A549 (cell line): ENCODE measurements at regions not wholly inside any gene's neighbourhood (a gene's known extent, or its start where the extent isn't known, plus 50 kb on each side); places are given as distances from the start of the nearest gene placed in this dataset.

Experiments used
- ATAC-seq, 2 experiments: fragments of 200-7000 bp in 1 of 2; fragments of >200 bp in 1 of 2; cut with Nextera tagmentation in 1 of 2; cut with Tn5 transposase in 1 of 2; 3 replicates each; pipeline versions ENCODE4 v1.8.0 to v1.9.1; 2018 to 2020; ENCODE audit warnings: mild to moderate bottlenecking in 1 of 2, moderate library complexity in 1 of 2
- CTCF ChIA-PET: fragments of 300-600 bp; sonication (Branson Sonifier 250); formaldehyde crosslinking; extraction: SDS; loops from one replicate; lab custom pipeline; 2021; ENCODE audit warnings: antibody characterized with exemption, inconsistent platforms; lab: Yijun Ruan, JAX
- POLR2A ChIA-PET: fragments of 350-600 bp; formaldehyde crosslinking; extraction: SDS; loops from one replicate; lab custom pipeline; 2021; ENCODE audit warnings: antibody characterized with exemption, inconsistent platforms; lab: Yijun Ruan, JAX
- DNase-seq, 2 experiments: peaks; one replicate each; pipeline versions ENCODE4 v3.0.0 to v3.0.0-alpha.2; 2011 to 2016; ENCODE audit warnings: low read depth in 1 of 2, low spot score in 1 of 2
- FAIRE-seq: peaks from 2 replicates; lab custom pipeline; 2011; peaks lifted over from hg19 to GRCh38; lab: Jason Lieb, UNC
- H3K27ac ChIP-seq, 2 experiments: fragments of >200 bp; sonication (Bioruptor Twin); formaldehyde crosslinking; 3 replicates each; pipeline ENCODE4 v1.5.1; 2016 to 2017
- H3K4me1 ChIP-seq: fragments of >200 bp; sonication (Bioruptor Twin); formaldehyde crosslinking; 3 replicates; pipeline ENCODE4 v1.6.1; 2016
- H3K4me2 ChIP-seq: fragments of >200 bp; sonication (Bioruptor Twin); formaldehyde crosslinking; 3 replicates; pipeline ENCODE4 v1.6.1; 2016
- H3K4me3 ChIP-seq: fragments of >200 bp; sonication (Bioruptor Twin); formaldehyde crosslinking; 3 replicates; pipeline ENCODE4 v1.5.1; 2016
- H3K9me3 ChIP-seq: fragments of >200 bp; sonication (Bioruptor Twin); formaldehyde crosslinking; 3 replicates; pipeline ENCODE4 v1.6.1; 2016
- ATOH8 ChIP-seq: fragments of 250-450 bp; sonication (Bioruptor Pico); IDR thresholded peaks from 2 replicates; pipeline ENCODE4 v1.5.0; 2020; ENCODE audit warnings: low read depth, mild to moderate bottlenecking, moderate library complexity
- CBX2 ChIP-seq: fragments of 200-600 bp; sonication (generic); IDR thresholded peaks from 2 replicates; pipeline ENCODE4 v1.6.1; 2016; ENCODE audit warnings: low read depth, mild to moderate bottlenecking, borderline replicate concordance
- CHD2 ChIP-seq: fragments of 150-350 bp; IDR thresholded peaks from 2 replicates; pipeline ENCODE4 v1.6.1; 2014; ENCODE audit warnings: low read length; ENCODE audit not compliant: partially characterized antibody
- CHD4 ChIP-seq: fragments of 200-600 bp; sonication (generic); IDR thresholded peaks from 2 replicates; pipeline ENCODE4 v1.6.1; 2016; ENCODE audit warnings: antibody characterized with exemption, mild to moderate bottlenecking, borderline replicate concordance
- CTCF ChIP-seq: fragments of >200 bp; sonication (Bioruptor Twin); formaldehyde crosslinking; IDR thresholded peaks from 3 replicates; pipeline ENCODE4 v1.5.1; 2016
- EHF ChIP-seq: fragments of 250-450 bp; sonication (Bioruptor Pico); IDR thresholded peaks from 2 replicates; pipeline ENCODE4 v1.5.0; 2020; ENCODE audit warnings: mild to moderate bottlenecking
- EHMT2 ChIP-seq: fragments of 200-600 bp; sonication (generic); IDR thresholded peaks from 2 replicates; pipeline ENCODE4 v1.6.1; 2016; ENCODE audit warnings: antibody characterized with exemption, low read depth, mild to moderate bottlenecking, moderate library complexity
- FOSB ChIP-seq: fragments of 250-450 bp; sonication (Bioruptor Pico); IDR thresholded peaks from 2 replicates; pipeline ENCODE4 v1.5.0; 2020; ENCODE audit warnings: mild to moderate bottlenecking, moderate library complexity
- FOSL2 ChIP-seq, 2 experiments: fragments of 450-650 bp in 1 of 2; fragments of >200 bp in 1 of 2; sonication (Bioruptor Twin) in 1 of 2; formaldehyde crosslinking; IDR thresholded peaks; 2 replicates each; pipeline versions ENCODE4 v1.5.0 to v1.6.1; 2016 to 2020; ENCODE audit warnings: mild to moderate bottlenecking in 1 of 2, moderate library complexity in 1 of 2
- FOXS1 ChIP-seq: fragments of 250-450 bp; sonication (Bioruptor Pico); IDR thresholded peaks from 2 replicates; pipeline ENCODE4 v1.5.0; 2020; ENCODE audit warnings: mild to moderate bottlenecking, moderate library complexity
- GATA3 ChIP-seq: IDR thresholded peaks from 2 replicates; pipeline ENCODE4 v1.6.1; 2012; ENCODE audit warnings: borderline replicate concordance
- HDAC2 ChIP-seq: fragments of 200-600 bp; sonication (generic); IDR thresholded peaks from 2 replicates; pipeline ENCODE4 v1.6.1; 2016
- HES2 ChIP-seq: fragments of >200 bp; sonication (Bioruptor Twin); formaldehyde crosslinking; IDR thresholded peaks from 2 replicates; pipeline ENCODE4 v1.6.1; 2016
- HOXA7 ChIP-seq: fragments of 250-450 bp; sonication (Bioruptor Pico); IDR thresholded peaks from 2 replicates; pipeline ENCODE4 v1.5.0; 2020; ENCODE audit warnings: mild to moderate bottlenecking, moderate library complexity
- HOXB13 ChIP-seq: fragments of 250-450 bp; sonication (Bioruptor Pico); IDR thresholded peaks from 2 replicates; pipeline ENCODE4 v1.5.0; 2020; ENCODE audit warnings: low read depth, mild to moderate bottlenecking, moderate library complexity
- JUN ChIP-seq, 2 experiments: fragments of >200 bp; sonication (Bioruptor Twin); formaldehyde crosslinking; IDR thresholded peaks; 2 replicates in 1 of 2; 3 replicates in 1 of 2; pipeline ENCODE4 v1.6.1; 2016 to 2017
- JUNB ChIP-seq: fragments of >200 bp; sonication (Bioruptor Twin); formaldehyde crosslinking; IDR thresholded peaks from 2 replicates; pipeline ENCODE4 v1.6.1; 2016
- KDM1A ChIP-seq: fragments of 200-600 bp; sonication (generic); IDR thresholded peaks from 2 replicates; pipeline ENCODE4 v1.6.1; 2016; ENCODE audit warnings: low read depth, mild to moderate bottlenecking
- KDM5A ChIP-seq: fragments of 200-600 bp; sonication (generic); IDR thresholded peaks from 2 replicates; pipeline ENCODE4 v1.6.1; 2016; ENCODE audit warnings: antibody characterized with exemption, mild to moderate bottlenecking
- MAX ChIP-seq: IDR thresholded peaks from 2 replicates; pipeline ENCODE4 v1.6.1; 2012
- MAZ ChIP-seq: fragments of 150-350 bp; IDR thresholded peaks from 2 replicates; pipeline ENCODE4 v1.6.1; 2014; ENCODE audit warnings: antibody characterized with exemption, low read depth, low read length, borderline replicate concordance
- NFE2L2 ChIP-seq: fragments of 150-350 bp; conservative IDR thresholded peaks from 2 replicates; pipeline ENCODE4 v1.6.1; 2014; ENCODE audit warnings: low read length
- NR3C1 ChIP-seq: fragments of >200 bp; sonication (Bioruptor Twin); formaldehyde crosslinking; IDR thresholded peaks from 3 replicates; pipeline ENCODE4 v1.6.1; 2017
- POLR2A ChIP-seq: IDR thresholded peaks from 2 replicates; pipeline ENCODE4 v1.6.1; 2012; ENCODE audit warnings: mild to moderate bottlenecking, low read length
- RAD21 ChIP-seq, 2 experiments: fragments of >200 bp in 1 of 2; sonication (Bioruptor Twin) in 1 of 2; formaldehyde crosslinking in 1 of 2; IDR thresholded peaks in 1 of 2; conservative IDR thresholded peaks in 1 of 2; 2 replicates in 1 of 2; 3 replicates in 1 of 2; pipeline ENCODE4 v1.6.1; 2012 to 2018; ENCODE audit warnings: inconsistent platforms in 1 of 2
- RCOR1 ChIP-seq: fragments of 150-350 bp; IDR thresholded peaks from 2 replicates; pipeline ENCODE4 v1.6.1; 2014; ENCODE audit warnings: antibody characterized with exemption, low read length, low read depth
- RNF2 ChIP-seq: fragments of 200-600 bp; sonication (generic); IDR thresholded peaks from 2 replicates; pipeline ENCODE4 v1.6.1; 2016; ENCODE audit warnings: low read depth, mild to moderate bottlenecking, antibody characterized with exemption, moderate library complexity, borderline replicate concordance
- SMC3 ChIP-seq: fragments of >200 bp; sonication (Bioruptor Twin); formaldehyde crosslinking; IDR thresholded peaks from 3 replicates; pipeline ENCODE4 v1.6.1; 2018; ENCODE audit warnings: inconsistent platforms
- TP53 ChIP-seq: fragments of 250-450 bp; sonication (Bioruptor Pico); IDR thresholded peaks from 2 replicates; pipeline ENCODE4 v1.5.0; 2021; ENCODE audit warnings: mild to moderate bottlenecking, moderate library complexity
- ZNF302 ChIP-seq: fragments of 250-450 bp; sonication (Bioruptor Pico); IDR thresholded peaks from 2 replicates; pipeline ENCODE4 v1.9.0; 2021; ENCODE audit warnings: inconsistent platforms, mild to moderate bottlenecking, moderate library complexity
- WGBS: methylation state at CpG from one replicate; pipeline ENCODE4 v1.1.6; 2017; ENCODE audit errors: missing lambda C conversion rate; 5-methylcytosine and 5-hydroxymethylcytosine counted together

- 46% methylated on average over 3 of the region's 4 CpGs for WGBS
- POLR2A ChIA-PET: no interaction called here
- FAIRE-seq: no peak
These were observed 118.2 kb downstream of the ODF2L start for GRCh38 chr1:86277936-86278335.

GRCh38 chr1:86273066-86273465 lies 116.5 kb upstream of the COL24A1 start:
- FAIRE-seq (no peak), DNase-seq (no peak), ATAC-seq (no peak)
- no peak for TF ChIP-seq RCOR1
- no peak for TF ChIP-seq POLR2A
- no peak for TF ChIP-seq TP53 (CRISPR knock-in tag)
- ChIA-PET POLR2A (no interaction called here), CTCF (no interaction called here)
- Histone ChIP-seq H3K27ac (no peak overlapping the region), H3K4me1 (no peaks in the 10 kb centered on the region), H3K4me2 (no peak overlapping the region), H3K4me3 (no peak overlapping the region), H3K9me3 (no peaks in the 10 kb centered on the region)

More at GRCh38 chr1:86277936-86278335, 118.2 kb downstream of the ODF2L start:
- H3K4me3 ChIP-seq: no peak overlapping the region
- no peaks in the 10 kb centered on the region for H3K4me1 ChIP-seq
- no peak for DNase-seq
- CTCF ChIA-PET: no interaction called here
- no peaks in the 10 kb centered on the region for H3K9me3 ChIP-seq
- H3K4me2 ChIP-seq: no peak overlapping the region
- H3K27ac ChIP-seq: no peak overlapping the region
- TF ChIP-seq HOXA7 (CRISPR knock-in tag): no peak
- TF ChIP-seq CHD2: no peak
- no peak for TF ChIP-seq RNF2
- TF ChIP-seq, all 56 proteins: peak for 0
- ATAC-seq: no peak

GRCh38 chr1:86272083-86272482 lies 115.5 kb upstream of the COL24A1 start:
- ATAC-seq (no peak), FAIRE-seq (no peak), DNase-seq (no peak)
- POLR2A ChIA-PET: no interaction called here
- no peak overlapping the region for H3K4me2 ChIP-seq
- WGBS: 49% methylated on average over 3 of the region's 3 CpGs
- TF ChIP-seq CHD2 (no peak), HDAC2 (no peak), TP53 (CRISPR knock-in tag) (no peak), HOXA7 (CRISPR knock-in tag) (no peak), NR3C1 (no peak), NFE2L2 (no peak), KDM1A (no peak)
- no peaks in the 10 kb centered on the region for H3K4me1 ChIP-seq
- CTCF ChIA-PET: no interaction called here
- H3K4me3 ChIP-seq: no peak overlapping the region
- H3K27ac ChIP-seq: no peak overlapping the region
- H3K9me3 ChIP-seq: no peaks in the 10 kb centered on the region

GRCh38 chr1:86271046-86271445 lies 114.5 kb upstream of the COL24A1 start:
- CTCF ChIA-PET: no interaction called here
- 28% methylated on average over 2 of the region's 2 CpGs for WGBS

GRCh38 chr1:86263101-86263500 lies 106.5 kb upstream of the COL24A1 start:
- H3K9me3 ChIP-seq: no peaks in the 10 kb centered on the region
- POLR2A ChIA-PET: no interaction called here
- WGBS: 61% methylated on average over 5 of the region's 5 CpGs
- CTCF ChIA-PET: no interaction called here
- no peak overlapping the region for H3K27ac ChIP-seq
- no peak overlapping the region for H3K4me3 ChIP-seq
- DNase-seq (no peak), ATAC-seq (no peak), FAIRE-seq (no peak)
- H3K4me1 ChIP-seq: no peaks in the 10 kb centered on the region
- H3K4me2 ChIP-seq: no peak overlapping the region
- TF ChIP-seq MAZ (no peak), HES2 (no peak), ZNF302 (CRISPR knock-in tag) (no peak), MAX (no peak), FOSL2 (IDR thresholded peaks at IDR 0.05) (no peak), FOSL2 (CRISPR knock-in tag; IDR thresholded peaks at IDR 0.05) (no peak), JUN (IDR thresholded peaks at IDR 0.05) (no peak), SMC3 (no peak), NFE2L2 (no peak), CHD4 (no peak), EHMT2 (no peak), HOXA7 (CRISPR knock-in tag) (no peak), CHD2 (no peak), CTCF (no peak)

More at GRCh38 chr1:86271046-86271445, 114.5 kb upstream of the COL24A1 start:
- Histone ChIP-seq H3K27ac (no peak overlapping the region), H3K4me2 (no peak overlapping the region), H3K4me3 (no peak overlapping the region), H3K4me1 (no peaks in the 10 kb centered on the region), H3K9me3 (no peaks in the 10 kb centered on the region)
- DNase-seq (no peak), FAIRE-seq (no peak), ATAC-seq (no peak)
- TF ChIP-seq POLR2A (no peak), HOXA7 (CRISPR knock-in tag) (no peak), CBX2 (no peak), CHD2 (no peak), JUNB (no peak), HOXB13 (CRISPR knock-in tag) (no peak), ATOH8 (CRISPR knock-in tag) (no peak), FOXS1 (CRISPR knock-in tag) (no peak), FOSB (CRISPR knock-in tag) (no peak), KDM5A (no peak), EHMT2 (no peak), EHF (CRISPR knock-in tag) (no peak), FOSL2 (IDR thresholded peaks at IDR 0.05) (no peak), FOSL2 (CRISPR knock-in tag; IDR thresholded peaks at IDR 0.05) (no peak), GATA3 (no peak), RAD21 (conservative IDR thresholded peaks at IDR 0.05 in 1 of 2, IDR thresholded peaks at IDR 0.05 in 1 of 2) (no peak), RCOR1 (no peak)
- POLR2A ChIA-PET: no interaction called here
